HS-5 (cell line): ENCODE measurements at regions not wholly inside any gene's neighbourhood (a gene's known extent, or its start where the extent isn't known, plus 50 kb on each side); places are given as distances from the start of the nearest gene placed in this dataset.
A peak's percentile ranks its signal among the peaks of the same experiment; 100 is the strongest.

Experiments
- DNase-seq: peaks from one replicate; pipeline ENCODE4 v3.0.0-alpha.2; 2012; ENCODE audit warnings: low read depth

DNA sequence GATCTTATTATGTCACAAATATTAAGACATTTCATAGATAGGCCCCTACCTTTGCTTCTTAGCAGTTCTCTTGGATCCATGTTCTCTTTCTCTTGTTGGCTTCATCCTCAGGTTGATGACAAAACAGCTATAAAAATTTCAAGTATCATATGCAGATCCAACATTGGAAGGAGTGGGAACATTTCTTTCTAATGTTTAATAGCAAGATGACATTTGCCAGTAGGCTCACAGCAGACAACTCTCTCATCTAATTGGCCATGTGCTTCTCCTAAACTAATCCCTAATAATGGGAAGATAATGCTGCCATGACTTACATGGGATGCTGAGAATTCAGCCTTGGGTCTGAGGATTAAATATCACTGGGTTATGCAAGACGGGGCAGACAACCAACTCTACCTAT lies 485.5 kb upstream of the SEMA6A start:
- DNase-seq, result no peak

- no peak for DNase-seq
Measured at GRCh38 chr5:117058740-117059139, 484.1 kb upstream of the SEMA6A start.

DNA sequence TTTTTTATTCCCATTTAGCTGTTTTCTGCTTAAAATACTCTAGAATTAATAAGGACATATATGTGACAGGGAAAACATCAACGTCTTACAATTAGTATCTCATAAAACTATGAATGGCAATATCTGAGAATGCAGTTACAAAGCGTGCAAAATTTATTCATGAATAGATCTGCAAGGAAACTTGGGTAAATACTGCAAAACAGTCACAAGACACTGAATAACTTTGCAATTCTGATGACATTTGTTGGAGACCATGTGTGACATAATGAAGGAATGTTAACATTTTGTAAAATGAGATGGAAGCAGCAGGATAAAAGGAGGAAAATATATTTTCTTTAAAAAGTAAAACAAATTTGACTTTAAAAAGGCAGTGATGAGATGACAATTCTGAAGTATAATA lies 480.9 kb upstream of the SEMA6A start:
- DNase-seq, result no peak

DNA sequence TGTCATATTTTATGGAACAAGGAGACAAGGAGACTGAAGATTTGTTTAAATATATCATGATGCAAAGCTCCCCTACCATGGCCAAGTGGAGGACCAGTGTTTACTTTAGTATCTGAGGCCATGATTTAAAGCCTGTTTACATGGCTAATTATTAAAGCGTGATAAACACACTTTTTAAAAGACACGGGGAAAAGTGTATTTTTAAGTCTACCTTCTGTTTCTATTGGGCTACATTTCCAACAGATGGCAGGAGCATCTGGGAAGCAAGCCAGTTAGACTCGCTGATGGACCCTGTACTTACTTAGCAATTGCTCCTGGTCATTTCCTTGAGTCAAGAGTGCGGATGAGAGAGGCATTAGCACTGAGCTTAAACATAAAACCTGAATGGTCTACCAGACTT lies 480.3 kb upstream of the SEMA6A start:
- no peak for DNase-seq

DNA sequence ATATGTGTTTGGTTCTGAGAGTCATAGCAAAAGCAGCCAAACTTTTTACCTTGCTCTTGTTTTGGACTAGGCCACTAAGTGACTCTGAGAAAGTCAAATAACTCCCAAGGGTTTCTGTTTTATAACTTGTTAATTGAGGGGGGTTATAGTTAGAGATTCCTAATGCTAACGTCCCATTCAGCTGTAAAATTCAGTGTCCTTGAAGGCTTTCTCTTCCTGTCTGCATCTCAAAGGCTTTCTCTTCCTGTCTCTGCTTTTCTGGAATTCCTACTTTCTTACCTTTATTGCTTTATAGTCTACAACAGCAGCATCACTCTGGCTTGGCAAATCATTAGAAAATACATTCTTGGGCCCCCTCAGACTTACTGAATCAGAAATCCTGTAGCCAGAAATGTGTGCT lies 479.5 kb upstream of the SEMA6A start:
- DNase-seq, result no peak

DNA sequence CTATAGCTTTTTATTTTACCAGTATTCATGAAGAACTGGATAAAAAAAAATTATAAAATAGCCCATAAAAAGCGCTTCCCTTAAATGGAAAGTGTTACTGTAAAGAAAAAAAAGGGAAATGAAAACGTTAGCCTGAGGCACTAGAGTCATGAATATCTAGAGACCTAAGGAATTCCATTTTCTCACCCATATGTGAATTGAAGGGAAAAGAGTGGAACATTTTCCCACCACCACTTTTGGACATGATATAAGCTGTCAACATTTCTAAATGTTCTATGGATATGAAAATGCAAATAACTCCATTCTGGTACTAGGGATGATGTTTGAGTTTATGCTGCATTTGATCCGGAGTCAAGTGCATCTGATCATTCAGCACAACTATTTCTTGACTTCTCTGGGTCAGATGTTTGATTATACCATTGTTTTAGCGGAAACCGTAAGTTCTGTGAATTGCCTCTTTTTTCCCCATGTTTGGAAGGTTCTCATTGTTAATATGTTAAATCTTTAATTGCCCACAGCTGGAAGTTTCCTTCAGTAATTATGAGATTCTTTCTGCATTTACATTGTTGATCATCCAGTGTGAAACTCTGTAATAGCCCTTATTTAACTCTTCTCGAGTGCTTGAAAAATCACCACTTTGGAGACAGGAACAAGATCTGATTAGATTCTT lies 467.4 kb upstream of the SEMA6A start:
- DNase-seq, result no peak

GRCh38 chr5:117039035-117039434 lies 464.4 kb upstream of the SEMA6A start:
- DNase-seq, result no peak

- DNase-seq, result no peak
Measured at GRCh38 chr5:117027384-117027783, 452.8 kb upstream of the SEMA6A start.

DNA sequence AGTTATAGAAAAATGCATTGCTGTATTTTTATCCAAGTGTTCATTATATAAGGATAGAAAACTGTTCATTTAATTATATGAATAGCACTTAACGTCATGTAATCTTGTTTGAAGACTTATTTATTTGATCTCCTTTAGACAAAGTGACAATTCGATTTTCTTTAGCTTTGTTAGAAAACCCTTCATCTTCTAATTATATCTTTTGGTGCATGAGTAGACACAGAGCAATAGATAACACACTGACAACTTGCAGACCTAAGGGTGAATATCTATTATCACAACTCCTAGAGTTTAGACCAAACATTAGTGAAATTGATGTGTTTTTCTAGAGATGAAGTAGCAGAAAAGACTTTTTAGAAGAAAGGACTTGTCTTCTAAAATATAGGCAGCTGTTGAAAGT lies 446.4 kb upstream of the SEMA6A start:
- no peak for DNase-seq

DNA sequence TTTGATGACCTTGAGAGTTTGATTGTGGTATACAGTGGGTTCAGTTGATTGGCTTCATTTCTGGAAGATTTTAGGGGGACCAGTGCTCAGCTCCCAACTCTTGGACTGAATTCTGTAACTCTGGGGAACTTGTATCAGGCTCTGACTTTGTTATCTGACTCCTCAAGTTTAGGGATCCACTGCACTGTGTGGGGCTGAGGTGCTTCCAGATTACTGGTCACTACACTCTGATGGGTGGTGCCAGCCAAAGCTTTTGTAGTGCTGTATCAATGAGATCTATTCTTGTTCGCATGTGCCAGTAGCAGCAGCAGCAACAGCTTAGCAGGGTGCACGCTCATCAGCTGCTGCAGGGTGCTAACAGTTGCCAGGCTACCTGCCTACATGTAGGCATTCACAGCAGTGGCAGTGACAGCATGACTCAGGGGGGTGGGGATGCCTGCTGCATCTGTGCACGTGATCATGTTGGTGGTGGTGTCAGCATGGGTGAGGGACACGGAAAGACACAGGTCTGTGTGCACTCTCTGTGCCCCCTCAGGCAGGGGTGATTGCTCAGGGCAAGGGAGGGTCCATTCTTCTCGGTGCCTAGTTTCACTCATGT lies 438.8 kb upstream of the SEMA6A start:
- DNase-seq, result no peak

- DNase-seq, result no peak
Measured at GRCh38 chr5:117010574-117010973, 436.0 kb upstream of the SEMA6A start.

GRCh38 chr5:116998024-116998423 lies 423.4 kb upstream of the SEMA6A start:
- DNase-seq, result no peak

GRCh38 chr5:116992681-116993080 lies 418.1 kb upstream of the SEMA6A start:
- no peak for DNase-seq

- no peak for DNase-seq
Measured at GRCh38 chr5:116989995-116990394, 415.4 kb upstream of the SEMA6A start.

DNA sequence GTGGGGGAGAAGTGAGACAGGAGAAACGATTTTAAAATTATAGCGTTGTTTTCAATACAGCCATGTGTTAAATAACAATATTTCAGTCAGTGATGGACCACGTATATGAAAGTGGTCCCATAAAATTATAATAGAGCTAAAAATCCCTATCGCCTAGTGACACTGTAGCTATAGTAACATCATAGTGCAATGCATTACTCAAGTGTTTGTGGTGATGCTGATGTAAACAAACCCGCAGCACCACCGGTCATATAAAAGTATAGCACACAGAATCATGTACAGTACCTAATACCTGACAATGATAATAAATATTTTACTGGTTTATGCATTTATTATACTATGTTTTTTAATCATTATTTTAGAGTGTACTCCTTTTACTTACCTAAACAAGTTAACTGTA lies 407.4 kb upstream of the SEMA6A start:
- no peak for DNase-seq

GRCh38 chr5:116980581-116980980 lies 406.0 kb upstream of the SEMA6A start:
- no peak for DNase-seq

GRCh38 chr5:116976767-116977166 lies 402.1 kb upstream of the SEMA6A start:
- DNase-seq, result no peak

DNA sequence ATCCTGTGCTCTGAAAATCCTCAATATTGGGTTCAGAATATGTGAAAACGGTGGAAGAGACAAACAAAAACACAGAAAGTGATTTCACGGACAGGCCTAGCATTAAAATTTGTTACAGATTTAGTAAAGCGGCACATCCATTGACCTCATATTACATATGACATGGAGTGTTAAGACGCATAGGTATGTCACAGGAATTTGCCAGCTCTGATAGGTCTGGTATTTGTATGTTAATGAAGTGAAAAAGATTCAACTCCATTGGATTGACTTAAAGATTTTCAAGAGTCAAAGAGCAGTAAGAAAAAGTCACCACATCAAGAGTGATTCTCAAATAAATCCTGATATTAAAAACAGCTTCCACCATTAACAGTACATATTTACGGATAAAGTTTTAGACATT lies 396.5 kb upstream of the SEMA6A start:
- no peak for DNase-seq

DNA sequence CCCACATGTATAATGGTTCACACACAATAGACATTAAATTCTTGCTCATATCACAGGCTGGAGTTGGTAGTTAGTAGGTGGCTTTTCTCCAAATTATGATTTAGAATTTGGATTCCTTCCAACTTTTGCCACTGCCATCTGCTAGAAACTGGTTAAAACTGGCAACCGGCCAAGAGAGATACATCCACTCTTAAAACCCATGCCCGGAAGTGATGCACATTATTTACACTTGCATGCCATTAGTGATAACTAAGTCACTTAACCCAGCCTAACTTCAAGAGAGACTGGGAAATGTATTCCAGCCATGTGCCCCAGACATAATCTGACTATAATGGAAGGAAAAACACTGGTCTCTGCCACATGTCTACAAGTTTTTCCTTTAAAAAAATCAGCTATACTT lies 395.7 kb upstream of the SEMA6A start:
- peak; percentile 4 for DNase-seq

- no peak for DNase-seq
Measured at GRCh38 chr5:116964438-116964837, 389.8 kb upstream of the SEMA6A start.

- DNase-seq, result no peak
Measured at GRCh38 chr5:116961021-116961420, 386.4 kb upstream of the SEMA6A start.

GRCh38 chr5:116959843-116960242 lies 385.2 kb upstream of the SEMA6A start:
- no peak for DNase-seq

- no peak for DNase-seq
Measured at GRCh38 chr5:116953251-116953930, 378.8 kb upstream of the SEMA6A start.

- DNase-seq, result no peak
Measured at GRCh38 chr5:116951219-116951618, 376.6 kb upstream of the SEMA6A start.
